ENCODE measurements at regions not wholly inside any gene's neighbourhood (a gene's known extent, or its start where the extent isn't known, plus 50 kb on each side); places are given as distances from the start of the nearest gene placed in this dataset.

- H3K9me3 ChIP-seq: no peaks in the 10 kb centered on the region
- H3K36me3 ChIP-seq: no peaks in the 10 kb centered on the region
- no peak overlapping the region for H3K4me3 ChIP-seq (ENCODE audit: low read depth, low read length)
- no peaks in the 10 kb centered on the region for H3K4me1 ChIP-seq
- no peaks in the 10 kb centered on the region for H3K27me3 ChIP-seq
- DNase-seq: no peak
- no peak for TF ChIP-seq CTCF (IDR thresholded peaks at IDR 0.05; ENCODE audit: low read depth, low read length)
Measured at GRCh38 chr4:96955691-96956090, 1115.8 kb downstream of the PDHA2 start.

- Histone ChIP-seq H3K4me3 (ENCODE audit: low read depth, low read length) (no peak overlapping the region), H3K9me3 (no peaks in the 10 kb centered on the region), H3K36me3 (no peaks in the 10 kb centered on the region), H3K27me3 (no peaks in the 10 kb centered on the region), H3K4me1 (no peaks in the 10 kb centered on the region)
- no peak for DNase-seq
- no peak for TF ChIP-seq CTCF (IDR thresholded peaks at IDR 0.05; ENCODE audit: low read depth, low read length)
Measured at GRCh38 chr4:96969455-96969854, 1129.6 kb downstream of the PDHA2 start.

GRCh38 chr4:96972920-96973319, 1133.0 kb downstream of the PDHA2 start:
- Histone ChIP-seq H3K4me1 (peaks cover 11% of the 10 kb centered on the region), H3K4me3 (ENCODE audit: low read depth, low read length) (no peak overlapping the region), H3K9me3 (no peaks in the 10 kb centered on the region), H3K27me3 (no peaks in the 10 kb centered on the region), H3K36me3 (no peaks in the 10 kb centered on the region)
- TF ChIP-seq CTCF (IDR thresholded peaks at IDR 0.05; ENCODE audit: low read depth, low read length): no peak
- DNase-seq: no peak

- H3K4me1 ChIP-seq: peaks cover 11% of the 10 kb centered on the region
- no peak for TF ChIP-seq CTCF (IDR thresholded peaks at IDR 0.05; ENCODE audit: low read depth, low read length)
- DNase-seq: no peak
- H3K27me3 ChIP-seq: no peaks in the 10 kb centered on the region
- H3K36me3 ChIP-seq: no peaks in the 10 kb centered on the region
- no peaks in the 10 kb centered on the region for H3K9me3 ChIP-seq
- no peak overlapping the region for H3K4me3 ChIP-seq (ENCODE audit: low read depth, low read length)
Measured at GRCh38 chr4:96974295-96974694, 1134.4 kb downstream of the PDHA2 start.

- Histone ChIP-seq H3K4me1 (no peaks in the 10 kb centered on the region), H3K9me3 (no peaks in the 10 kb centered on the region), H3K27me3 (no peaks in the 10 kb centered on the region), H3K4me3 (ENCODE audit: low read depth, low read length) (no peak overlapping the region), H3K36me3 (no peaks in the 10 kb centered on the region)
- DNase-seq: no peak
- no peak for TF ChIP-seq CTCF (IDR thresholded peaks at IDR 0.05; ENCODE audit: low read depth, low read length)
Measured at GRCh38 chr4:96983830-96984229, 1143.9 kb downstream of the PDHA2 start.

GRCh38 chr4:96986816-96987215, 1146.9 kb downstream of the PDHA2 start:
- Histone ChIP-seq H3K27me3 (no peaks in the 10 kb centered on the region), H3K4me1 (no peaks in the 10 kb centered on the region), H3K36me3 (no peaks in the 10 kb centered on the region), H3K9me3 (no peaks in the 10 kb centered on the region), H3K4me3 (ENCODE audit: low read depth, low read length) (no peak overlapping the region)
- no peak for DNase-seq
- no peak for TF ChIP-seq CTCF (IDR thresholded peaks at IDR 0.05; ENCODE audit: low read depth, low read length)

Measured in BE2C (cell line).